WTC11 (cell line): ENCODE measurements at regions not wholly inside any gene's neighbourhood (a gene's known extent, or its start where the extent isn't known, plus 50 kb on each side); places are given as distances from the start of the nearest gene placed in this dataset.
"Not testable (repeated sequence)": the region's sequence is repeated elsewhere in the genome, so short reads cannot be mapped to it uniquely, and the experiment has no call there.

Source experiments
- ATF3 ChIP-seq: sonication (generic); formaldehyde crosslinking; conservative IDR thresholded peaks from 2 replicates; pipeline ENCODE4 v1.8.1; 2022; ENCODE audit warnings: mild to moderate bottlenecking, missing genetic modification reagents
- CREB1 ChIP-seq: sonication (generic); formaldehyde crosslinking; IDR thresholded peaks from 2 replicates; pipeline ENCODE4 v1.8.0; 2023; ENCODE audit warnings: mild to moderate bottlenecking, missing genetic modification reagents
- CTCF ChIP-seq: fragments of 200-600 bp; IDR thresholded peaks from 2 replicates; pipeline ENCODE4 v1.8.0; 2022; ENCODE audit warnings: antibody characterized with exemption
- E2F1 ChIP-seq: sonication (generic); formaldehyde crosslinking; IDR thresholded peaks from 2 replicates; pipeline ENCODE4 v1.8.0; 2022; ENCODE audit warnings: mild to moderate bottlenecking, missing genetic modification reagents
- GABPB1 ChIP-seq: sonication (generic); formaldehyde crosslinking; IDR thresholded peaks from 2 replicates; pipeline ENCODE4 v1.8.1; 2023; ENCODE audit warnings: mild to moderate bottlenecking, missing genetic modification reagents
- HMGXB4 ChIP-seq: sonication (generic); formaldehyde crosslinking; IDR thresholded peaks from 2 replicates; pipeline ENCODE4 v1.8.1; 2023; ENCODE audit warnings: mild to moderate bottlenecking, moderate library complexity, missing genetic modification reagents
- KAT7 ChIP-seq: sonication (generic); formaldehyde crosslinking; IDR thresholded peaks from 2 replicates; pipeline ENCODE4 v1.8.1; 2023; ENCODE audit warnings: missing genetic modification reagents, mild to moderate bottlenecking, borderline replicate concordance
- MAX ChIP-seq: sonication (generic); formaldehyde crosslinking; IDR thresholded peaks from 2 replicates; pipeline ENCODE4 v1.8.0; 2022; ENCODE audit warnings: mild to moderate bottlenecking, missing genetic modification reagents
- PRDM15 ChIP-seq: sonication (generic); formaldehyde crosslinking; IDR thresholded peaks from 2 replicates; pipeline ENCODE4 v1.8.0; 2022; ENCODE audit warnings: missing genetic modification reagents
- SP1 ChIP-seq: sonication (generic); formaldehyde crosslinking; conservative IDR thresholded peaks from 2 replicates; pipeline ENCODE4 v1.8.1; 2022; ENCODE audit warnings: missing genetic modification reagents
- USF2 ChIP-seq: sonication (generic); formaldehyde crosslinking; IDR thresholded peaks from 2 replicates; pipeline ENCODE4 v1.8.1; 2023; ENCODE audit warnings: mild to moderate bottlenecking, missing genetic modification reagents, moderate library complexity
- ZBTB43 ChIP-seq: sonication (generic); formaldehyde crosslinking; IDR thresholded peaks from 2 replicates; pipeline ENCODE4 v1.8.1; 2023; ENCODE audit warnings: mild to moderate bottlenecking, missing genetic modification reagents
- ZNF121 ChIP-seq: sonication (generic); formaldehyde crosslinking; IDR thresholded peaks from 2 replicates; pipeline ENCODE4 v1.8.0; 2023; ENCODE audit warnings: missing genetic modification reagents
- ZNF416 ChIP-seq: fragments of 250-450 bp; sonication (Bioruptor Pico); IDR thresholded peaks from 2 replicates; pipeline ENCODE4 v1.9.0; 2021; ENCODE audit warnings: mild to moderate bottlenecking, inconsistent platforms

- TF ChIP-seq CTCF; KAT7 (CRISPR knock-in tag); GABPB1 (CRISPR knock-in tag); CREB1 (CRISPR knock-in tag); SP1 (CRISPR knock-in tag); ZBTB43 (CRISPR knock-in tag); E2F1 (CRISPR knock-in tag); ZNF121 (CRISPR knock-in tag); ZNF416 (CRISPR knock-in tag); USF2 (CRISPR knock-in tag); HMGXB4 (CRISPR knock-in tag); ATF3 (CRISPR knock-in tag); PRDM15 (CRISPR knock-in tag); MAX (CRISPR knock-in tag): not testable (repeated sequence)
Observed at GRCh38 chr12:74281401-74282180, 256.0 kb upstream of the ATXN7L3B start.
